K562 (cell line): ENCODE measurements at regions not wholly inside any gene's neighbourhood (a gene's known extent, or its start where the extent isn't known, plus 50 kb on each side); places are given as distances from the start of the nearest gene placed in this dataset.

Source experiments
- ATAC-seq: fragments of 200-7000 bp; cut with Tn5 transposase; 3 replicates; pipeline ENCODE4 v1.9.1; 2020; ENCODE audit warnings: moderate library complexity
- BruUV-seq: library from RNA; stranded (reverse); fragments of 400-500 nt; replicated peaks from 2 replicates; lab custom pipeline; 2021; lab: Mats Ljungman, UMichigan
- CTCF ChIA-PET: fragments of 300-600 bp; formaldehyde crosslinking; extraction: SDS; loops from one replicate; lab custom pipeline; 2021; ENCODE audit warnings: low intra/inter-chr PET ratio; lab: Yijun Ruan, JAX
- POLR2A ChIA-PET: fragments of 300-600, 350-650 bp; sonication (Branson Sonifier 250); formaldehyde crosslinking; extraction: SDS; loops from one replicate; lab custom pipeline; 2021; ENCODE audit warnings: antibody characterized with exemption, inconsistent platforms; lab: Yijun Ruan, JAX
- DNase-seq, 4 experiments: peaks; one replicate each; pipeline versions ENCODE4 v3.0.0 to v3.0.0-alpha.2; 2011 to 2018; ENCODE audit warnings: low spot score in 3 of 4, mixed read lengths in 3 of 4; ENCODE audit errors: extremely low read depth in 1 of 4
- FAIRE-seq: peaks from 2 replicates; lab custom pipeline; 2011; peaks lifted over from hg19 to GRCh38; lab: Jason Lieb, UNC
- H2AFZ ChIP-seq: 2 replicates; pipeline ENCODE4 v1.6.0; 2011; ENCODE audit warnings: low read depth, low read length, control low read depth, inconsistent platforms
- H3K27ac ChIP-seq: fragments of 200-600 bp; 3 replicates; pipeline ENCODE4 v1.8.0; 2011; ENCODE audit warnings: low read depth, mild to moderate bottlenecking, control low read depth, inconsistent platforms, low read length, moderate library complexity, mixed read lengths; ENCODE audit errors: extremely low read depth
- H3K27me3 ChIP-seq, 2 experiments: fragments of 300-600 bp in 1 of 2; 2 replicates in 1 of 2; 3 replicates in 1 of 2; pipeline versions ENCODE4 v1.6.0 to v1.8.0; 2011; ENCODE audit warnings: inconsistent platforms in 2 of 2, low read length in 2 of 2, mild to moderate bottlenecking in 1 of 2, mixed read lengths in 1 of 2, moderate library complexity in 1 of 2; ENCODE audit not compliant: control insufficient read depth in 2 of 2, insufficient read depth in 2 of 2
- H3K36me3 ChIP-seq: fragments of 300-600 bp; 3 replicates; pipeline ENCODE4 v1.8.0; 2011; ENCODE audit warnings: mild to moderate bottlenecking, low read length, inconsistent platforms; ENCODE audit not compliant: control insufficient read depth, insufficient read depth
- H3K4me1 ChIP-seq, 2 experiments: fragments of 200-600 bp in 1 of 2; replicated peaks in 1 of 2; 2 replicates in 1 of 2; 3 replicates in 1 of 2; pipeline versions ENCODE4 v1.5.1 to v1.8.0; 2011; ENCODE audit warnings: inconsistent platforms in 2 of 2, low read length in 2 of 2, mild to moderate bottlenecking in 1 of 2, mixed read lengths in 1 of 2, moderate library complexity in 1 of 2; ENCODE audit not compliant: control insufficient read depth in 2 of 2, insufficient read depth in 2 of 2
- H3K4me2 ChIP-seq: 2 replicates; pipeline ENCODE4 v1.6.1; 2011; ENCODE audit warnings: low read length, control low read depth, inconsistent platforms, mixed read lengths; ENCODE audit not compliant: insufficient read depth
- H3K4me3 ChIP-seq: fragments of 200-600 bp; sonication (generic), shearing (Covaris generic); 2 replicates; pipeline ENCODE4 v1.5.1; 2016; ENCODE audit warnings: control low read depth, inconsistent platforms
- H3K79me2 ChIP-seq: fragments of 200-600 bp; 3 replicates; pipeline ENCODE4 v1.8.0; 2011; ENCODE audit warnings: low read length, inconsistent platforms; ENCODE audit not compliant: control insufficient read depth, insufficient read depth
- H3K9ac ChIP-seq, 2 experiments: 2 replicates each; pipeline versions ENCODE4 v1.6.0 to v1.6.1; 2011; ENCODE audit warnings: low read depth in 2 of 2, low read length in 2 of 2, control low read depth in 1 of 2, inconsistent platforms in 1 of 2, mild to moderate bottlenecking in 1 of 2, mixed read lengths in 1 of 2; ENCODE audit not compliant: insufficient read depth in 1 of 2
- H3K9me1 ChIP-seq: one replicate; pipeline ENCODE4 v1.6.0; 2011; ENCODE audit warnings: inconsistent platforms, mild to moderate bottlenecking, low read length, moderate library complexity; ENCODE audit not compliant: control insufficient read depth, insufficient read depth
- H3K9me3 ChIP-seq: replicated peaks from 2 replicates; pipeline ENCODE4 v1.5.1; 2011; ENCODE audit warnings: low read depth, low read length, inconsistent platforms; ENCODE audit not compliant: control insufficient read depth, insufficient read depth
- H4K20me1 ChIP-seq: replicated peaks from 2 replicates; pipeline ENCODE4 v1.6.1; 2011; ENCODE audit warnings: low read length, inconsistent platforms, mixed read lengths; ENCODE audit not compliant: control insufficient read depth, insufficient read depth
- BRD9 ChIP-seq: fragments of 450-650 bp; IDR thresholded peaks from 2 replicates; pipeline ENCODE4 v1.6.1; 2018; ENCODE audit warnings: low read depth; ENCODE audit not compliant: partially characterized antibody
- CBFB ChIP-seq: sonication (generic); formaldehyde crosslinking; IDR thresholded peaks from 2 replicates; pipeline ENCODE4 v1.4.0; 2020; ENCODE audit warnings: mild to moderate bottlenecking, missing genetic modification reagents
- CCNT2 ChIP-seq: IDR thresholded peaks from 2 replicates; pipeline ENCODE4 v1.6.1; 2011; ENCODE audit warnings: borderline replicate concordance, low read depth, mild to moderate bottlenecking, moderate library complexity, mixed read lengths, low read length; ENCODE audit not compliant: insufficient read length; ENCODE audit errors: extremely low read depth
- CREB3L1 ChIP-seq: fragments of 450-650 bp; IDR thresholded peaks from 2 replicates; pipeline ENCODE4 v1.6.1; 2014; ENCODE audit warnings: low read depth, mild to moderate bottlenecking, moderate library complexity, borderline replicate concordance
- EP400 ChIP-seq: fragments of 450-650 bp; IDR thresholded peaks from 2 replicates; pipeline ENCODE4 v1.6.1; 2017; ENCODE audit warnings: antibody characterized with exemption, mild to moderate bottlenecking, moderate library complexity
- FOXA3 ChIP-seq, 2 experiments: fragments of 450-650 bp in 1 of 2; sonication (generic) in 1 of 2; formaldehyde crosslinking; IDR thresholded peaks in 1 of 2; conservative IDR thresholded peaks in 1 of 2; 2 replicates each; pipeline versions ENCODE4 v1.4.0 to v1.8.0; 2020 to 2022; ENCODE audit warnings: mild to moderate bottlenecking in 2 of 2, missing genetic modification reagents in 1 of 2
- HDAC2 ChIP-seq: fragments of 450-650 bp; IDR thresholded peaks from 2 replicates; pipeline ENCODE4 v1.6.1; 2016; ENCODE audit warnings: mild to moderate bottlenecking
- HNRNPK ChIP-seq: fragments of 200-400 bp; formaldehyde crosslinking; IDR thresholded peaks from one replicate; pipeline ENCODE4 v1.6.1; 2018; ENCODE audit warnings: mild to moderate bottlenecking, low read depth, low read length; ENCODE audit not compliant: poor library complexity, severe bottlenecking
- MBD1 ChIP-seq: fragments of 250-450 bp; sonication (Bioruptor Pico); IDR thresholded peaks from 2 replicates; pipeline ENCODE4 v1.8.0; 2022; ENCODE audit warnings: inconsistent platforms
- MEIS2 ChIP-seq: fragments of 450-650 bp; IDR thresholded peaks from 2 replicates; pipeline ENCODE4 v1.6.1; 2014; ENCODE audit warnings: mild to moderate bottlenecking; ENCODE audit not compliant: partially characterized antibody
- NFE2 ChIP-seq: IDR thresholded peaks from 2 replicates; pipeline ENCODE4 v1.6.1; 2014; ENCODE audit warnings: antibody characterized with exemption, low read depth
- PML ChIP-seq: IDR thresholded peaks from 2 replicates; pipeline ENCODE4 v1.6.1; 2012; ENCODE audit warnings: low read length, inconsistent platforms
- SMAD1 ChIP-seq: fragments of 150-350 bp; IDR thresholded peaks from 2 replicates; pipeline ENCODE4 v1.6.1; 2014; ENCODE audit warnings: low read length, low read depth; ENCODE audit not compliant: partially characterized antibody
- TRIM25 ChIP-seq: fragments of 450-650 bp; IDR thresholded peaks from 2 replicates; pipeline ENCODE4 v1.7.0; 2016; ENCODE audit warnings: borderline replicate concordance
- ZNF165 ChIP-seq: fragments of 250-450 bp; sonication (Bioruptor Pico); IDR thresholded peaks from 2 replicates; pipeline ENCODE4 v1.4.0; 2020; ENCODE audit warnings: borderline replicate concordance
- ZNF274 ChIP-seq: IDR thresholded peaks from 2 replicates; pipeline ENCODE4 v1.6.1; 2011; ENCODE audit warnings: low read depth, mild to moderate bottlenecking, low read length, moderate library complexity, borderline replicate concordance
- ZNF561 ChIP-seq: fragments of 450-650 bp; formaldehyde crosslinking; conservative IDR thresholded peaks from 2 replicates; pipeline ENCODE4 v1.4.0; 2020; ENCODE audit warnings: mild to moderate bottlenecking, moderate library complexity
- WGBS: fragments of 100-300 bp; shearing (Covaris generic); methylation state at CpG from one replicate; pipeline ENCODE4 v1.1.6; 2016; ENCODE audit warnings: low coverage, mixed read lengths; ENCODE audit not compliant: insufficient coverage; ENCODE audit errors: missing lambda C conversion rate; 5-methylcytosine and 5-hydroxymethylcytosine counted together
- in situ Hi-C: fragments of 300-500 bp; cut with MboI; formaldehyde crosslinking; loops from 4 replicates; pipeline ENCODE4 v1.15.0; 2018; ENCODE audit warnings: inconsistent platforms, mixed read lengths
- intact Hi-C: fragments of 100-400 bp; cut with micrococcal nuclease; formaldehyde crosslinking; loops from 2 replicates; pipeline ENCODE4 v1.14.2; 2022

- no peaks in the 10 kb centered on the region for H3K36me3 ChIP-seq
- intact Hi-C loops (no loop called here), in situ Hi-C loops (no loop called here)
- no peaks in the 10 kb centered on the region for H3K27me3 ChIP-seq
- H3K79me2 ChIP-seq: no peaks in the 10 kb centered on the region
- DNase-seq (no peak), ATAC-seq (no peak), FAIRE-seq (no peak)
- H4K20me1 ChIP-seq: no peaks in the 10 kb centered on the region
- no peak overlapping the region for H3K9ac ChIP-seq
- no peaks in the 10 kb centered on the region for H3K9me1 ChIP-seq
- BruUV-seq: no TSS peak
- no peaks in the 10 kb centered on the region for H3K4me1 ChIP-seq
- no peak overlapping the region for H2AFZ ChIP-seq
- ChIA-PET POLR2A (no interaction called here), CTCF (no interaction called here)
- TF ChIP-seq HNRNPK (no peak), ZNF561 (CRISPR knock-in tag) (no peak), BRD9 (no peak), ZNF274 (no peak), CREB3L1 (no peak), CBFB (CRISPR knock-in tag) (no peak), EP400 (no peak), TRIM25 (no peak), SMAD1 (no peak), NFE2 (no peak), FOXA3 (CRISPR knock-in tag; conservative IDR thresholded peaks at IDR 0.05 in 1 of 2, IDR thresholded peaks at IDR 0.05 in 1 of 2) (no peak), MBD1 (CRISPR knock-in tag) (no peak), CCNT2 (no peak), HDAC2 (no peak), PML (no peak), ZNF165 (no peak), MEIS2 (no peak)
- no peaks in the 10 kb centered on the region; the same call in 1 of the 2 replicates for H3K9me3 ChIP-seq
- WGBS: 0% methylated on average over 7 of the region's 7 CpGs
- no peak overlapping the region for H3K27ac ChIP-seq
- no peak overlapping the region for H3K4me3 ChIP-seq
- no peak overlapping the region for H3K4me2 ChIP-seq
Measured at GRCh38 chr5:110338341-110339083, 388.0 kb downstream of the TMEM232 start.
